ENCODE measurements at regions not wholly inside any gene's neighbourhood (a gene's known extent, or its start where the extent isn't known, plus 50 kb on each side); places are given as distances from the start of the nearest gene placed in this dataset.

DNA sequence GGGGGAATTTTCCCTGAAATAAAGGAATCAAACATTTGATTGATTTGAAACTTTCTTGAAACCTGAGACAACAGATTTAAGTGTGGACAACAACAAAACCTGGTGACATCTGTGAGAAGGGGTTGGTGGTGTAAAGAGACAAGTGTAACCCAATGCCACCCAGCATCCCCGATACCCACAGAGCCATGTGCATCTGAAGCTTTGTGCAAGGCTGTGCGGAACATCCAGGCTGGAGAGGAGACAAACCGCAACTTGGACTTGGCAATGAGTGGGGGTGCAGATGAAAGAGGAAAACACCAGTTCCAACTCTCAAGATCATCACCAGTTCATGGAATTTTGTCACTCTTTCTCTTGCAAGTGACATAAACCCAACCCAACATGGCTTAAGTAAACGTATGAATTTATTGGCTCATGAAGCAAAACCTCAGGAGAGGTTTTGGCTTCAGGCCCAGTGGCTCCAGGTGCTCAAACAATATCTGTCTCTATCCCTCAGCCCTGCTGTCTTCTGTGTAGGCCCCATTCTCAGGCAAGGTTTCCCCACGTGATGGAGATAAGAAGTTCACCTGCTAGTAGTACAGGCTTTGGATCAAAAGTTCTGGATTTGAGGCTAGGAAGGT lies 55.2 kb upstream of the NTF3 start:
- ChIA-PET CTCF (no interaction called here), POLR2A (no interaction called here)
- TF ChIP-seq, protein P1, sequence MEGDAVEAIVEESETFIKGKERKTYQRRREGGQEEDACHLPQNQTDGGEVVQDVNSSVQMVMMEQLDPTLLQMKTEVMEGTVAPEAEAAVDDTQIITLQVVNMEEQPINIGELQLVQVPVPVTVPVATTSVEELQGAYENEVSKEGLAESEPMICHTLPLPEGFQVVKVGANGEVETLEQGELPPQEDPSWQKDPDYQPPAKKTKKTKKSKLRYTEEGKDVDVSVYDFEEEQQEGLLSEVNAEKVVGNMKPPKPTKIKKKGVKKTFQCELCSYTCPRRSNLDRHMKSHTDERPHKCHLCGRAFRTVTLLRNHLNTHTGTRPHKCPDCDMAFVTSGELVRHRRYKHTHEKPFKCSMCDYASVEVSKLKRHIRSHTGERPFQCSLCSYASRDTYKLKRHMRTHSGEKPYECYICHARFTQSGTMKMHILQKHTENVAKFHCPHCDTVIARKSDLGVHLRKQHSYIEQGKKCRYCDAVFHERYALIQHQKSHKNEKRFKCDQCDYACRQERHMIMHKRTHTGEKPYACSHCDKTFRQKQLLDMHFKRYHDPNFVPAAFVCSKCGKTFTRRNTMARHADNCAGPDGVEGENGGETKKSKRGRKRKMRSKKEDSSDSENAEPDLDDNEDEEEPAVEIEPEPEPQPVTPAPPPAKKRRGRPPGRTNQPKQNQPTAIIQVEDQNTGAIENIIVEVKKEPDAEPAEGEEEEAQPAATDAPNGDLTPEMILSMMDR (IDR thresholded peaks at IDR 0.05; ENCODE audit: low read depth, low read length): no peak

DNA sequence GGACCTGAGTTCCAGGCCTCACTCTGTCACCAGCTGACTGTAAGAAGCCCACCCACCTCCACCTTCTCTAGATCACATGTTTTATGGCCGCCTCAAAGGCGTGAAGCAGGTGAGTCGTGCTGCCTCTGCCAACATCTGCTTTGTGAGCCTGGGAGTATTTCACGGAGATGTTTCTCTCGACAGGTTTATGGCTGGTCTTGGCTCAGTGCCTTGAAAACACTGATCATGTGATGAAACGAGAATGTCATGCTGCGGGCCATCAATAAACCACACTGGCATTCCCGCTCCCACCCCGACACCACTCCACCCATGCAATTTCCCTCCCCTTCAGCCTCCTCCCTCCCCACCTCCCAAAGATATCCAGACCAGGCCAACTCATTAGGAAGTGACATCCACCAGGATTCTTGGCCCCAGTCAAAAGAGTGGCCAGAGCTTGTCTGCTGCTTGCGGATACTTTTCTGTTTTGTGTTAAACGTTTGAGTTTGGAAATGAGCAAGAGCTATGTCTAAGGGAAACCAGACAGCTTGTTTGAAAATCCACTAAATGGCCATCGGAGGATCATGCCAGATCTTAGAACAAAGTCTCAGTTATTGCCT lies 53.8 kb upstream of the NTF3 start:
- H3K27me3 ChIP-seq (ENCODE audit: control insufficient read depth, insufficient read depth, low read length): no peaks in the 10 kb centered on the region
- DNase-seq (ENCODE audit: low read depth, low spot score): no peak
- no peak overlapping the region for H3K4me3 ChIP-seq (ENCODE audit: low read depth, low read length)
- POLR2A ChIA-PET: no interaction called here
- TF ChIP-seq, protein P1 (IDR thresholded peaks at IDR 0.05; ENCODE audit: low read depth, low read length): no peak
- H3K9me3 ChIP-seq (ENCODE audit: control insufficient read depth, insufficient read depth, low read length): no peaks in the 10 kb centered on the region
- CTCF ChIA-PET: interaction anchor here (0.7 kb wide), 1 partner anchor 64 kb away, joined by 7 read pairs; no protein-coding TSS in a partner anchor
- no peak overlapping the region for H3K27ac ChIP-seq (ENCODE audit: low read depth, low read length)

More for the DNA sequence above, 55.2 kb upstream of the NTF3 start:
- no peak overlapping the region for H3K4me3 ChIP-seq (ENCODE audit: low read depth, low read length)
- no peaks in the 10 kb centered on the region for H3K27me3 ChIP-seq (ENCODE audit: control insufficient read depth, insufficient read depth, low read length)
- DNase-seq (ENCODE audit: low read depth, low spot score): no peak
- H3K27ac ChIP-seq (ENCODE audit: low read depth, low read length): no peak overlapping the region
- H3K9me3 ChIP-seq (ENCODE audit: control insufficient read depth, insufficient read depth, low read length): no peaks in the 10 kb centered on the region

DNA sequence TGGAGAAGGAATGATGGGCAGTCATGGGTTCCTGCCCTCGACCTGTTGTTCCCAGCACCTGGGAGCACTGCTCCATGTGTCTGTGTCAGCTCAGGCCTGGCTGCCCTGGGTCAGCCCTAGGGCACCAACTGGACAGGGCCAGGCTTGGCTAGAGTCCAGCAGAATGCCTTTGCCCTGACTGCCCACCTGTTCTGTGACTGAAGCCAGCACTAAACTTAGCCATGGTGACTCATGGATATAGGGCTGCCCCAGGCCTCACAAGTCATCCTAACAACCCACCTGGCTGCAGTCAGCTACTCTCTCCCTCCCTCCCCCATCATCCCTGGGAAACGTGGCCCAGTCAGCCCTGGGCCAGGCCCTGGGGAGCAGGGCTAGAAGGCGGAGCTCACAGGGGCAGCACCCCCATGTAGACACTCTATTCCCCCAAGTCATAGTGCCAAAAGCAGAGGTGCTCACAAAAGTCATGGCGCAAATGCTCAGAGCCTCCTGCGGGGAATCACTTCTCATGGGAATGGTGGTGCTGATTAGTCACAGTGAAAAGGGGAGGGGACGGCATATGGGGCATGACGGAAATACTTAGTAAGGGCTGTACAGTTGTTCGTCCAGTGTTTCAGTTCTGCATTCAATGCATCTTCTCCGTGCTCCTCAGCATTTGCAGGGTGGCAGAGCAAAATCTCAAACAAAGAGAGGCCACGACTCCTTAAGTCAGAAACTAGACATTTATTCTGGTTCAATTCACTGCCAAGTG lies 52.0 kb upstream of the NTF3 start:
- DNase-seq (ENCODE audit: low read depth, low spot score): no peak
- POLR2A ChIA-PET: no interaction called here
- Histone ChIP-seq H3K27me3 (ENCODE audit: control insufficient read depth, insufficient read depth, low read length) (no peaks in the 10 kb centered on the region), H3K27ac (ENCODE audit: low read depth, low read length) (no peak overlapping the region), H3K9me3 (ENCODE audit: control insufficient read depth, insufficient read depth, low read length) (no peaks in the 10 kb centered on the region), H3K4me3 (ENCODE audit: low read depth, low read length) (no peak overlapping the region)
- CTCF ChIA-PET: no interaction called here
- TF ChIP-seq, protein P1 (IDR thresholded peaks at IDR 0.05; ENCODE audit: low read depth, low read length): no peak
